ENCODE measurements at regions not wholly inside any gene's neighbourhood (a gene's known extent, or its start where the extent isn't known, plus 50 kb on each side); places are given as distances from the start of the nearest gene placed in this dataset.

DNA sequence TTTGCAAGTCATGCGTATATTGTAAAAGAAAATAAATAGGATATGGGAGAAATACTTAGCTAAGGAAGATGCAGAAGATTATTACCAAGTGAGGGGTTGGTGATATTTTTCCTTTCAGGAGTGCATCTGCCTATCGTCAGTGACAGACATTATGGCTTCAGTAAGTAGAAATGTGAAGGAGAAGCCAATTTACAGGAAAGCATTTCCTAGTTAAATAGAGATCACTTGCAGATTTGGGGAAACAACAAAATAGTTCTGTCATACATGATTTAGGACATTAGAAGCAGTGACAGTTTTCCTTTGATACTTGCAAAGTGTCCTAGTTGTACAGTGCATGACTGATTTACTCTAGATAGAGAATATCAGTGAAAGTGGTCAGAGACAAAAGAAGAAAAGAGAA is 747.8 kb upstream of the KLHL1 start:
- POLR2A ChIA-PET = no interaction called here
- CTCF ChIA-PET = no interaction called here
- no peak overlapping the region for H3K27ac ChIP-seq (ENCODE audit: low read depth, low read length)
- no peak overlapping the region for H3K4me3 ChIP-seq (ENCODE audit: low read depth, low read length)
- no peaks in the 10 kb centered on the region for H3K27me3 ChIP-seq (ENCODE audit: control insufficient read depth, insufficient read depth, low read length)
- no peak for DNase-seq (ENCODE audit: low read depth, low spot score)
- TF ChIP-seq, protein P1, sequence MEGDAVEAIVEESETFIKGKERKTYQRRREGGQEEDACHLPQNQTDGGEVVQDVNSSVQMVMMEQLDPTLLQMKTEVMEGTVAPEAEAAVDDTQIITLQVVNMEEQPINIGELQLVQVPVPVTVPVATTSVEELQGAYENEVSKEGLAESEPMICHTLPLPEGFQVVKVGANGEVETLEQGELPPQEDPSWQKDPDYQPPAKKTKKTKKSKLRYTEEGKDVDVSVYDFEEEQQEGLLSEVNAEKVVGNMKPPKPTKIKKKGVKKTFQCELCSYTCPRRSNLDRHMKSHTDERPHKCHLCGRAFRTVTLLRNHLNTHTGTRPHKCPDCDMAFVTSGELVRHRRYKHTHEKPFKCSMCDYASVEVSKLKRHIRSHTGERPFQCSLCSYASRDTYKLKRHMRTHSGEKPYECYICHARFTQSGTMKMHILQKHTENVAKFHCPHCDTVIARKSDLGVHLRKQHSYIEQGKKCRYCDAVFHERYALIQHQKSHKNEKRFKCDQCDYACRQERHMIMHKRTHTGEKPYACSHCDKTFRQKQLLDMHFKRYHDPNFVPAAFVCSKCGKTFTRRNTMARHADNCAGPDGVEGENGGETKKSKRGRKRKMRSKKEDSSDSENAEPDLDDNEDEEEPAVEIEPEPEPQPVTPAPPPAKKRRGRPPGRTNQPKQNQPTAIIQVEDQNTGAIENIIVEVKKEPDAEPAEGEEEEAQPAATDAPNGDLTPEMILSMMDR (IDR thresholded peaks at IDR 0.05; ENCODE audit: low read depth, low read length) = no peak
- no peaks in the 10 kb centered on the region for H3K9me3 ChIP-seq (ENCODE audit: control insufficient read depth, insufficient read depth, low read length)

DNA sequence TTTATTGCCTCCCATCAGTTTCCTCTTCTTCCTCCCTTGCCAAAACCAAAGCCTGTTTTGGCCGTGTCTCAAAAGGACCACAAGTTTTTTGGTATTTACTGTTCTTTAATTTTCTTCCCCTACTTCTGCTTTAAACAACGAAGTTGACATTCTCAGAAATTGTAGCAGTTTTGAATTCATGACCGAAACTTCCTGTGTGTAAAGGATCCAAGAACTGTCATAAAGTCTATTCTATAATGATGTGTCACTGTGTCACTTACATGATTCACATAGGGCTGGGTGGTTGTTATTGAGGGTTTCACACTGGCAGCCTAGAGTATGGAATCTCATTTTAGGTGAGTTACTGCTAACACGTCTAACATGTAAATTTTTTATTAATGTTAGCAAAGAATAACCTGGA is 741.0 kb upstream of the KLHL1 start:
- no peaks in the 10 kb centered on the region for H3K27me3 ChIP-seq (ENCODE audit: control insufficient read depth, insufficient read depth, low read length)
- no peak for DNase-seq (ENCODE audit: low read depth, low spot score)
- POLR2A ChIA-PET = no interaction called here
- TF ChIP-seq, protein P1 (IDR thresholded peaks at IDR 0.05; ENCODE audit: low read depth, low read length) = no peak
- H3K27ac ChIP-seq (ENCODE audit: low read depth, low read length) = no peak overlapping the region
- peaks cover 4% of the 10 kb centered on the region for H3K9me3 ChIP-seq (ENCODE audit: control insufficient read depth, insufficient read depth, low read length)
- CTCF ChIA-PET = no interaction called here
- no peak overlapping the region for H3K4me3 ChIP-seq (ENCODE audit: low read depth, low read length)

DNA sequence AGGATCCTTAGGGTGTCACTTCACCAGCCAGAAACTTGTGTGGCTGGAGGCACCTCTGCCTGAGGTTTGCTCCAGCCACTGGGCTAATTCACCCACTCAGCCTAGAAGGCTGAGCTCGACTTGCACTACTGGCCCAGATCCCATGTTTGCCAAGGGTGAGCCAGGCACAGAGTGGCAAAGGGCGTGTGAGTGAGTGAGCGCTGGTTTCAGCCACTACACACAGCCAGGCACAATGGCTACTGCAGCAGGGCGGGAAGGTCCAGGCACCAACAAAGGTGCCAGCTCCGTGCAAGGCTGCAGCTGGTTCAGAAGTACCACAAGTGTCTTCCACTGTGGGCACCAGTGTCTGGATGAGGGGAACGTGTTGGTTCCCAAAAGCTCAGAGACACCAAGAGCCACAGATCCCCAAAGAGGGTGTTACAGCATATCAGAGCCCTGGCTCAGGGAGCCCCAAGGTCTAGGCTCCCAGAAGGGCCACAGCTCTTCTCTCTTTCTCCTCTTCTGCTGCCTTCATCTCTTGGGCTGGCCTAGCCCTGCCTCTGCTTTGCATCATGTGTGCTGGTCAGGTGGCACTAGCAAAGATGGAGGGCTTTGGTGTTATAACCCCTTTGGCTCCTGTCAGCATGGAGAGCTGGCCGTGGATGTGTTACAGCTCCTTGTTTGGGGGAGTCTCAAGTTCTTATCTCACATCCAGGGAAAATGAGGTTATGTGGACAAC is 736.3 kb upstream of the KLHL1 start:
- no peak overlapping the region for H3K27ac ChIP-seq (ENCODE audit: low read depth, low read length)
- ChIA-PET CTCF (no interaction called here), POLR2A (no interaction called here)
- no peak overlapping the region for H3K4me3 ChIP-seq (ENCODE audit: low read depth, low read length)
- H3K9me3 ChIP-seq (ENCODE audit: control insufficient read depth, insufficient read depth, low read length) = peaks cover 16% of the 10 kb centered on the region
- TF ChIP-seq, protein P1 (IDR thresholded peaks at IDR 0.05; ENCODE audit: low read depth, low read length) = no peak
- H3K27me3 ChIP-seq (ENCODE audit: control insufficient read depth, insufficient read depth, low read length) = no peaks in the 10 kb centered on the region
- DNase-seq (ENCODE audit: low read depth, low spot score) = no peak

DNA sequence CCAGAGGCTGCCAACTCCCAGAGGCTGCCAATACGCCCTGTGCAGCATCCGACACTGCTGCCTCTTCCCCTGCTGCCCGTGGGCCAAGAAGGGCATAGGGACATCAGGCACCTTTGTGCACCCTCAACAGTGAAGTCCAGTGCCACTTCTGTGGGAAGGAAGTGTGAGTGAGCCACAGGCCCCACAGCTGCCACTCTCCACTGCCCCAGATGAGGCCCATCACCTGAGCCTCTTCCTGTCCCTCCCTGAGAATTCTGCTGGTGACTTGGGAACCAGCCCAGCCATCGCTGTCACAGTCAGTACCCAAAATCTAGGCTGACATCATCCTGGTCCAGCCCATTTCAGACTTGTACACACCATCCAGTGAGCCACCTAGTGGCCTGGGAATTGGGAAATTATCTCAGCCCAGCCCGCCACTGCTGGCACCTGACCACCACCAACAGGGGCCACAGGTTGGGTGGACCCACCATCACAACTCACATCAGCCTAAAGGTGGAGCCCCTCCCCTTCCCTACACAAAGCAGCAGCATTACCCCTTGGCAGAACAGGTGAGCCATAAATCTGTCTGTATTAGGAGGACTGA is 733.9 kb upstream of the KLHL1 start:
- CTCF ChIA-PET = no interaction called here
- H3K4me3 ChIP-seq (ENCODE audit: low read depth, low read length) = no peak overlapping the region

More for the DNA sequence above, 733.9 kb upstream of the KLHL1 start:
- H3K27me3 ChIP-seq (ENCODE audit: control insufficient read depth, insufficient read depth, low read length) = no peaks in the 10 kb centered on the region
- TF ChIP-seq, protein P1 (IDR thresholded peaks at IDR 0.05; ENCODE audit: low read depth, low read length) = no peak
- POLR2A ChIA-PET = no interaction called here
- peaks cover 16% of the 10 kb centered on the region for H3K9me3 ChIP-seq (ENCODE audit: control insufficient read depth, insufficient read depth, low read length)
- no peak overlapping the region for H3K27ac ChIP-seq (ENCODE audit: low read depth, low read length)
- no peak for DNase-seq (ENCODE audit: low read depth, low spot score)
